Upper lobe of right lung (tissue), 1 donor: ENCODE measurements at regions not wholly inside any gene's neighbourhood (a gene's known extent, or its start where the extent isn't known, plus 50 kb on each side); places are given as distances from the start of the nearest gene placed in this dataset.

ENCODE experiments used
- ATAC-seq: fragments of 200-7000 bp; cut with Tn5 transposase; one replicate; pipeline ENCODE4 v1.9.1; 2020; ENCODE audit warnings: mild to moderate bottlenecking, moderate library complexity
- DNase-seq: peaks from one replicate; pipeline ENCODE4 v3.0.0-alpha.2; 2020
- H3K27ac ChIP-seq: fragments of 200-600 bp; one replicate; pipeline ENCODE4 v1.8.0; 2022
- H3K27me3 ChIP-seq: fragments of 200-600 bp; one replicate; pipeline ENCODE4 v1.8.0; 2022; ENCODE audit warnings: mild to moderate bottlenecking
- H3K36me3 ChIP-seq: fragments of 200-600 bp; one replicate; pipeline ENCODE4 v1.8.0; 2022
- H3K4me1 ChIP-seq: fragments of 200-600 bp; one replicate; pipeline ENCODE4 v1.8.0; 2022
- H3K4me3 ChIP-seq: fragments of 200-600 bp; one replicate; pipeline ENCODE4 v1.8.0; 2022; ENCODE audit warnings: mild to moderate bottlenecking
- H3K9me3 ChIP-seq: fragments of 200-600 bp; one replicate; pipeline ENCODE4 v1.8.0; 2022
- intact Hi-C: fragments of 100-400 bp; cut with DNase I; formaldehyde crosslinking; loops from one replicate; pipeline ENCODE4 v1.11.0; 2022
- TF ChIP-seq, protein P1 (sequence below): fragments of 200-600 bp; IDR thresholded peaks from one replicate; pipeline ENCODE4 v1.8.0; 2022; ENCODE audit warnings: antibody characterized with exemption
- donor health status: DM: no; HTN: yes; CAD: no; lungs with severe emphysema.

DNA sequence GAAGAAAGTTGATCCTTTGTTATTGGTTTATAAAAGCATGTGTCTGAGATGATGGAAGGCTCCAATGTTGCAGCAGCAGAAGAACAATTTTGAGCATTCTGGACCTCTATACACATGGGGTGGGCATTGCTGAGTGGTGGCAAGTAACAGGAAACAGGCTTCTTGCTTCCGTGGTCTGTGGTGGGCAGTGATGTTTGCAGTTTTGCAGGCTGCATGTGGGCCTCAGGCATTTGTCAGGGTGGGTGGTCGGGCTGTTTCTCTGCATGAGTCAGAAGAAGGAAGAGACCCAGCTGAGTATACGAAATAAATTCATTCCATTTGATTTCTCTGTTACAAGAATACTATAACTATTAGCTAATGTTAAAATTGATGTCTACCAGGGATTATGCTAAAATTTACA lies 239.5 kb upstream of the COL3A1 start:
- no peaks in the 10 kb centered on the region for H3K4me1 ChIP-seq
- intact Hi-C loops: no loop called here
- TF ChIP-seq, protein P1, sequence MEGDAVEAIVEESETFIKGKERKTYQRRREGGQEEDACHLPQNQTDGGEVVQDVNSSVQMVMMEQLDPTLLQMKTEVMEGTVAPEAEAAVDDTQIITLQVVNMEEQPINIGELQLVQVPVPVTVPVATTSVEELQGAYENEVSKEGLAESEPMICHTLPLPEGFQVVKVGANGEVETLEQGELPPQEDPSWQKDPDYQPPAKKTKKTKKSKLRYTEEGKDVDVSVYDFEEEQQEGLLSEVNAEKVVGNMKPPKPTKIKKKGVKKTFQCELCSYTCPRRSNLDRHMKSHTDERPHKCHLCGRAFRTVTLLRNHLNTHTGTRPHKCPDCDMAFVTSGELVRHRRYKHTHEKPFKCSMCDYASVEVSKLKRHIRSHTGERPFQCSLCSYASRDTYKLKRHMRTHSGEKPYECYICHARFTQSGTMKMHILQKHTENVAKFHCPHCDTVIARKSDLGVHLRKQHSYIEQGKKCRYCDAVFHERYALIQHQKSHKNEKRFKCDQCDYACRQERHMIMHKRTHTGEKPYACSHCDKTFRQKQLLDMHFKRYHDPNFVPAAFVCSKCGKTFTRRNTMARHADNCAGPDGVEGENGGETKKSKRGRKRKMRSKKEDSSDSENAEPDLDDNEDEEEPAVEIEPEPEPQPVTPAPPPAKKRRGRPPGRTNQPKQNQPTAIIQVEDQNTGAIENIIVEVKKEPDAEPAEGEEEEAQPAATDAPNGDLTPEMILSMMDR: no peak
- no peaks in the 10 kb centered on the region for H3K36me3 ChIP-seq
- DNase-seq: no peak
- no peak overlapping the region for H3K4me3 ChIP-seq
- no peak for ATAC-seq
- H3K27ac ChIP-seq: no peak overlapping the region
- no peaks in the 10 kb centered on the region for H3K27me3 ChIP-seq
- no peaks in the 10 kb centered on the region for H3K9me3 ChIP-seq

DNA sequence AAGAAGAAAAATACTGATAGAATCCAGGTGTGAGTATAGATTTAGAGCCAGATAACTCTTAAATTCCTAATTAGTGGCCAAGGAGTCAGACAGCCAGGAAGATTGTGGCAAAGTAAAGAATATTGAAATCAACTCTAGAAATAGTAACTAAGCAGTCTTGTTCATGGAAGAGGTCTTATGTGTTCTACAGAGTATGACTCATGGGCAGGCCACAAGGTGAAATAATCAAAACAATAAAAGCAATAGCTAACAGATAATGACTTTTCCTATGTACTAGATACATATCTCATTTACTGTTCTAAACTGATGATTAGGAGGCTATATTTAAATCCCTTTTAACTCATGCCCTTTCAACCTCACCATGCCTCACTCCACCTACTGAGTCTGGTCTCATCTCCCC lies 227.4 kb upstream of the COL3A1 start:
- TF ChIP-seq, protein P1: no peak
- no peak for ATAC-seq
- H3K27ac ChIP-seq: no peak overlapping the region

DNA sequence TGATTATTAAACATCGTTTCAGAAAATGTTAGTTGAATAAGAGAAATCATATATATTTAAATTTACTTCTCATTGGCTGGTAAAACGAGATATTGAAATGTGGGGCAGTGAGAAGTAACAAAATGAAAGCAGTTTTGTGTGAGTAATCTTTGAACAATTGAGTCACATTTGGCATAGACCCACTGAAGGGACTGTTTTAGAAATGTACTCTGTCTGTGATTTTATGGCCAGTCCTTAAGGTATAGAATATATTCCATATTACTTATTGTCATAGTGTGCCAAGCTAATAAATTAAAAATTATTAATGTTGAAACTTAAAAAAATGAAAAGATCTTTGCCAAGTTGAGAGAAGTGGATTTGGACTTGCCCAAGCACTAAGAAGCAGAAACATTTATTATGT lies 222.4 kb upstream of the COL3A1 start:
- TF ChIP-seq, protein P1: no peak
- intact Hi-C loops: no loop called here
- Histone ChIP-seq H3K27ac (no peak overlapping the region), H3K27me3 (no peaks in the 10 kb centered on the region), H3K36me3 (no peaks in the 10 kb centered on the region), H3K9me3 (no peaks in the 10 kb centered on the region), H3K4me1 (no peaks in the 10 kb centered on the region), H3K4me3 (no peak overlapping the region)
- ATAC-seq: no peak
- DNase-seq: no peak

More for the DNA sequence above, 227.4 kb upstream of the COL3A1 start:
- DNase-seq: no peak
- intact Hi-C loops: no loop called here
- no peaks in the 10 kb centered on the region for H3K36me3 ChIP-seq
- no peaks in the 10 kb centered on the region for H3K4me1 ChIP-seq
- no peak overlapping the region for H3K4me3 ChIP-seq
- no peaks in the 10 kb centered on the region for H3K9me3 ChIP-seq
- H3K27me3 ChIP-seq: no peaks in the 10 kb centered on the region

DNA sequence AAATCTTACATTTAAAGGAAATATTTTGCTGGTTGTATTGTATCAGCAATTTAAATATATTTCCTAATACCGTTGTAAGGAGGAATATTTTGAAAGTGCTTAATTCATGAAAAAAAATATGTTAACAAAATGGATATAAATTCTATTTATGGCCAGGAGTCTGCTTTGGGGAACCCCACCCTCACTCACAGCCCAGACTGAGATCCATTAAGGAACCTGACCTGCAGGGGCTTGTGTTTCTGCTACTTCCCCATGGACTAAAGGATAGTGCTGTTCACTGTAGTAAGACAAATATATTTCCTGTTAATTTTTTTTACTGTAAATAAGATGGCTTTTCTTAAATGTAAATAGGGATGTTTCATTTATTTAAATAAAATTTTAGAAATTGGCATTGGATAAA lies 221.9 kb upstream of the COL3A1 start:
- intact Hi-C loops: no loop called here
- ATAC-seq: no peak
- TF ChIP-seq, protein P1: no peak
- Histone ChIP-seq H3K9me3 (no peaks in the 10 kb centered on the region), H3K4me3 (no peak overlapping the region), H3K36me3 (no peaks in the 10 kb centered on the region), H3K27me3 (no peaks in the 10 kb centered on the region), H3K27ac (no peak overlapping the region), H3K4me1 (no peaks in the 10 kb centered on the region)
- DNase-seq: no peak

DNA sequence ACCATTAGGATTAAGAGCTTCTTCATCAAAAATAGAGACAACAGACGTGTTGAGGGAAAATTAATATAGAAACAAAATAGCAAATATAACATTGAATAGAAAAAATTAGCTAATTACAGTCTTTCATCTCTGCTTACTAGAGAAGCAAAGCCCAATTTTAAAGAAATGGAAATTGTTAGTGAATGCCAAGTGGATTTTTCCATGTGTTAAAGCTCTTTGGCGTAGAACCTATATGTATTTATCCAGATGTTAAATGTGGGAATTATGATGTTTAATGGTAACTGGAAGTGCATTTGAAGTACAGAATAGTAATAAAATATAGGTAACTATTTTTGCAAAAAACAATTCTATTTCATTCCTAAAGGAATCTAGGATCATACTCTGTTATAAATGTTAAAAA lies 212.0 kb upstream of the COL3A1 start:
- Histone ChIP-seq H3K27me3 (no peaks in the 10 kb centered on the region), H3K9me3 (no peaks in the 10 kb centered on the region), H3K27ac (no peak overlapping the region), H3K4me1 (no peaks in the 10 kb centered on the region), H3K4me3 (no peak overlapping the region), H3K36me3 (no peaks in the 10 kb centered on the region)
- TF ChIP-seq, protein P1: no peak
- DNase-seq: no peak
- intact Hi-C loops: no loop called here
- no peak for ATAC-seq
